Smooth muscle cell (in vitro differentiated cells): ENCODE measurements at regions not wholly inside any gene's neighbourhood (a gene's known extent, or its start where the extent isn't known, plus 50 kb on each side); places are given as distances from the start of the nearest gene placed in this dataset.
"Not testable (repeated sequence)": the region's sequence is repeated elsewhere in the genome, so short reads cannot be mapped to it uniquely, and the experiment has no call there.

ENCODE experiments used
- DNase-seq: peaks from one replicate; lab custom pipeline; 2025; ENCODE audit not compliant: unreplicated experiment; lab: John Stamatoyannopoulos, UW
- H2AFZ ChIP-seq: fragments of 200-600 bp; sonication (generic); 2 replicates; pipeline ENCODE4 v1.6.0; 2016; ENCODE audit warnings: antibody characterized with exemption, low read depth, mild to moderate bottlenecking
- H3F3A ChIP-seq: fragments of 200-600 bp; sonication (generic); 2 replicates; pipeline ENCODE4 v1.6.0; 2017; ENCODE audit warnings: antibody characterized with exemption, low read depth
- H3K27ac ChIP-seq: fragments of 200-600 bp; sonication (generic); 2 replicates; pipeline ENCODE4 v1.5.1; 2016; ENCODE audit warnings: low read depth, mild to moderate bottlenecking
- H3K27me3 ChIP-seq: fragments of 200-600 bp; sonication (generic); 2 replicates; pipeline ENCODE4 v1.6.1; 2016; ENCODE audit warnings: low read depth, mild to moderate bottlenecking
- H3K36me3 ChIP-seq: fragments of 200-600 bp; sonication (generic); 2 replicates; pipeline ENCODE4 v1.5.1; 2016; ENCODE audit warnings: low read depth
- H3K4me1 ChIP-seq: fragments of 200-600 bp; sonication (generic); 2 replicates; pipeline ENCODE4 v1.5.1; 2016; ENCODE audit warnings: low read depth
- H3K4me2 ChIP-seq: fragments of 200-600 bp; sonication (generic); 2 replicates; pipeline ENCODE4 v1.6.0; 2016; ENCODE audit warnings: mild to moderate bottlenecking
- H3K4me3 ChIP-seq: fragments of 200-600 bp; sonication (generic); 2 replicates; pipeline ENCODE4 v1.5.1; 2016; ENCODE audit warnings: mild to moderate bottlenecking
- H3K79me2 ChIP-seq: fragments of 200-600 bp; sonication (generic); 2 replicates; pipeline ENCODE4 v1.6.0; 2016; ENCODE audit warnings: low read depth, mild to moderate bottlenecking
- H3K9ac ChIP-seq: fragments of 200-600 bp; sonication (generic); 2 replicates; pipeline ENCODE4 v1.6.0; 2016; ENCODE audit warnings: low read depth
- H3K9me3 ChIP-seq: fragments of 200-600 bp; sonication (generic); replicated peaks from 2 replicates; pipeline ENCODE4 v1.5.1; 2016; ENCODE audit warnings: low read depth
- H4K20me1 ChIP-seq: fragments of 200-600 bp; sonication (generic); 2 replicates; pipeline ENCODE4 v1.6.0; 2016; ENCODE audit warnings: low read depth
- WGBS: methylation state at CpG from one replicate; pipeline ENCODE4 v1.1.7; 2016; ENCODE audit warnings: low lambda C conversion rate; 5-methylcytosine and 5-hydroxymethylcytosine counted together
- TF ChIP-seq, protein P1 (sequence below): fragments of 200-600 bp; sonication (generic); IDR thresholded peaks from 2 replicates; pipeline ENCODE4 v1.5.1; 2017; ENCODE audit warnings: borderline replicate concordance, mild to moderate bottlenecking, antibody characterized with exemption; ENCODE audit not compliant: insufficient read depth, poor library complexity, severe bottlenecking

DNA sequence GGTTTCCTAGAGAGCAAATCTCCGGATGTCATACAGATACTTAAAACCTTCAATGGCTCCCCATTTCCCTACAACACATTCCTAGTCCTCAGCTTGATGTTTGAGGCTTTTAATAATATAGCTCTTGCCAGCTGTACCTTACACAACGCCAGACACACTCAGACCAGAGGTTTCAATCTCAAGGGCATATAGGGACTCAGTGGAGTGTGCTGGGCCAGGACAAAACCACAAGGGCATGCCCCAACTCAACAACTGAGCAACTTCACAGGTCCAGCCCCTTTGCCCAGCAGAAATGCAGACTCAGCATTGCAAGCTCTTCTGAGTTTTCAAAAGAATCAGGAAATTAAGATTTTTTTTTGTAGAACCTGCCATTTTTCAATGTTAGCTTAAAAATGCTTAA lies 235.5 kb downstream of the NPIPA8 start:
- no CpG with 5 or more reads among the region's 2 CpGs for whole genome bisulfite sequencing
- not testable (repeated sequence) for DNase-seq, H3K27me3 ChIP-seq, H3K4me3 ChIP-seq, H3K4me1 ChIP-seq, H3K9me3 ChIP-seq, H3K9ac ChIP-seq, H3F3A ChIP-seq, H3K36me3 ChIP-seq, H4K20me1 ChIP-seq, H3K4me2 ChIP-seq, H2AFZ ChIP-seq, H3K79me2 ChIP-seq, H3K27ac ChIP-seq

DNA sequence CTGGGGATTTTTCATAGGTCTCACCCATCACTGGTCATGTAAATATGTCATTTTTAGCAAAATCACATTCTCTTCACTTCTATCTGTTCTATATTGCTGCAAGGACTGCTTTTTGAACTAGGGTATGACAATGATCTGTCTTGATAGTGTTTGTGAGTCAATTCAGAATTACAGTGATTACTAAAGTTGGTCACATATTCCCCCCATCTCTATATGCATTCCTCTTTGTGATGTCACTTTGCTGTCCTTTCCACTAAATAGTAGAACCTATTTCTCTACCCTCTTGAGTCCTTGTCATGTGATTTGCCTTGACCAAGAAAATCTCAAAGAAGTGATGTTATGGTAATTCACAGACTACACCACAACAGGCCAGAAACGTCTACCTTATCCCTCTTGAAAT lies 243.9 kb downstream of the NPIPA8 start:
- 55% methylated on average over 1 of the region's 1 CpG for WGBS
- not testable (repeated sequence) for H3K27ac ChIP-seq, H2AFZ ChIP-seq, H3K36me3 ChIP-seq, H3K4me3 ChIP-seq, H3K79me2 ChIP-seq, H3K9me3 ChIP-seq, H3F3A ChIP-seq, DNase-seq, H3K9ac ChIP-seq, H4K20me1 ChIP-seq, H3K4me2 ChIP-seq, H3K27me3 ChIP-seq, H3K4me1 ChIP-seq

DNA sequence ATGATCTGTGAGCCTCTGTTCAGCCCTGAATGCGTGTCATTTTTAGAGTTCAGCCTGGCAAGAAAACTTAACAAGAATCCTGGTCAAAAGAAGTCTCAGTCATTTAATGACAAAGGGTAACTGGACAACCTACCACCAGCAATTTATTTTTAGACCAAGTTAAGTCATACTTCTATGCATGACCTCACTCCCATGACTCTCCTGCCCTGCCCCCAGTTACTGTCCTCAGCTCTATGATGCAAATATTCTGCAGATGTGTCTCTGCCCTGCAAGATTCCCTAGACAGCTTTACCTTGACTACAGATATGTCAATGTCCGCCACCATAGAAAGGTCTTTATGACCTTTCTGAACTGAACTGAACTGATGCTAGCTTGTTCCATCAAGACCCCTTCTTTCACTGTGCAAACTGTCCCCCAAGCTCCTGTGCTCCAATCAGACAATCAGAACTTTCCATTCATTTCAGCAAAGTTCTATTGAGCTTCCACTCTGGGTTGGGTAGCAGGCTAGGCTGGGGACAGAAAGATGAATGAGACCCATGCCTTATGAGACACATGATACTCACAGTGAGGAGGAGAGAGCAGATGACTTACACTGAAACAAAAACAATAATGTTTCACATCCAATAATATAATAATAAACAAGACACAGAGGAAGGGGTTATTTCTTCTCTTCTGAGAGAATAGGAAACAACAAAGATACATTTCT lies 255.7 kb downstream of the NPIPA8 start:
- H4K20me1 ChIP-seq, H3K9ac ChIP-seq, H3K36me3 ChIP-seq, H3K27ac ChIP-seq, DNase-seq, H3K4me2 ChIP-seq, H3K4me1 ChIP-seq, H3F3A ChIP-seq, H3K4me3 ChIP-seq, H3K79me2 ChIP-seq, H3K27me3 ChIP-seq, H3K9me3 ChIP-seq, H2AFZ ChIP-seq: not testable (repeated sequence)
- WGBS: 88% methylated on average over 2 of the region's 2 CpGs

DNA sequence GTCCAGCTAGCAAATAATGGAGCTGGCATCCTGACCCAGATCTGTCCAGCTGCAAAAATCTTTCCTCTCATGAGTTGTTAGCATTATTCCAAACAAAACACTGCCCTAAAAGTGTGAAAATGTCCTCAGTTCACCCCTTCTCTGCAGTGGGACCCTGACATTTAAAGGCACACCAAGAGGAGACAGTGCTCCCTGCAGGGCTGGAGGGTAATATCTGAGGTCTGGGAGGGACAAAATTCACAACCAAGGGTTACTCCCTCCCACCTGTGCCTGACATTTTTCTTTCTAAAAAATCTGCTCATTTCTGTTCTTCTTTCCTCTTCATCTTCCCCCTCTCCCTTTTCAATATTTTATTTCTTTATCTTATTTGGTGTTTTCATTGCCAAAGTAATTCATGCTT lies 258.6 kb downstream of the NPIPA8 start:
- H3K4me3 ChIP-seq, H3K4me1 ChIP-seq, H3K4me2 ChIP-seq, H2AFZ ChIP-seq, H4K20me1 ChIP-seq, H3K9ac ChIP-seq, H3K79me2 ChIP-seq, DNase-seq, H3K36me3 ChIP-seq, H3K27me3 ChIP-seq, H3F3A ChIP-seq, H3K9me3 ChIP-seq, H3K27ac ChIP-seq: not testable (repeated sequence)

DNA sequence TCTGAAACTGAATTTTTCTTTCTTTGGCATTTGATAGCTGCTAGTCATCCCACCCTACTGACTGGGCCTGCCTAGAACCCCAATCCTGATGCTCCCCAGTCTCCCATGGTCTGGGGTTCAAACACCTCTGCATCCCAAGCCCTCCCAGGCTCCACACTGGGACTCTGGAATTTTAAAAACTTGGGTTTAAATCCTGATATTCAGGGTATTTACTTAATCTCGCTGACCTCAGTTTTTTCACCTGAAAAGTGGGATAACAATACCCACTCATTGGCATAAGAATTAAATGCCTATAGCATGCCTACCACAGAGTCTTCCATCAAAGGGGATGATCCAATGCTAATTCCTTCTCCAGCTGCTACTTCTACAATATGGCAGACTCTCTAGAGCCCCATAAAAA lies 264.4 kb downstream of the NPIPA8 start:
- Histone ChIP-seq H3K9ac (no peak overlapping the region), H3K4me3 (no peak overlapping the region), H3K36me3 (no peaks in the 10 kb centered on the region), H3K4me1 (no peaks in the 10 kb centered on the region), H3K4me2 (no peak overlapping the region), H2AFZ (no peak overlapping the region), H3F3A (no peaks in the 10 kb centered on the region), H4K20me1 (no peaks in the 10 kb centered on the region), H3K9me3 (no peaks in the 10 kb centered on the region), H3K79me2 (no peaks in the 10 kb centered on the region), H3K27ac (no peak overlapping the region), H3K27me3 (no peaks in the 10 kb centered on the region)
- TF ChIP-seq, protein P1, sequence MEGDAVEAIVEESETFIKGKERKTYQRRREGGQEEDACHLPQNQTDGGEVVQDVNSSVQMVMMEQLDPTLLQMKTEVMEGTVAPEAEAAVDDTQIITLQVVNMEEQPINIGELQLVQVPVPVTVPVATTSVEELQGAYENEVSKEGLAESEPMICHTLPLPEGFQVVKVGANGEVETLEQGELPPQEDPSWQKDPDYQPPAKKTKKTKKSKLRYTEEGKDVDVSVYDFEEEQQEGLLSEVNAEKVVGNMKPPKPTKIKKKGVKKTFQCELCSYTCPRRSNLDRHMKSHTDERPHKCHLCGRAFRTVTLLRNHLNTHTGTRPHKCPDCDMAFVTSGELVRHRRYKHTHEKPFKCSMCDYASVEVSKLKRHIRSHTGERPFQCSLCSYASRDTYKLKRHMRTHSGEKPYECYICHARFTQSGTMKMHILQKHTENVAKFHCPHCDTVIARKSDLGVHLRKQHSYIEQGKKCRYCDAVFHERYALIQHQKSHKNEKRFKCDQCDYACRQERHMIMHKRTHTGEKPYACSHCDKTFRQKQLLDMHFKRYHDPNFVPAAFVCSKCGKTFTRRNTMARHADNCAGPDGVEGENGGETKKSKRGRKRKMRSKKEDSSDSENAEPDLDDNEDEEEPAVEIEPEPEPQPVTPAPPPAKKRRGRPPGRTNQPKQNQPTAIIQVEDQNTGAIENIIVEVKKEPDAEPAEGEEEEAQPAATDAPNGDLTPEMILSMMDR: no peak
- 67% methylated on average over 1 of the region's 1 CpG for WGBS
- no peak for DNase-seq
